ENCODE measurements at regions not wholly inside any gene's neighbourhood (a gene's known extent, or its start where the extent isn't known, plus 50 kb on each side); places are given as distances from the start of the nearest gene placed in this dataset.

DNA sequence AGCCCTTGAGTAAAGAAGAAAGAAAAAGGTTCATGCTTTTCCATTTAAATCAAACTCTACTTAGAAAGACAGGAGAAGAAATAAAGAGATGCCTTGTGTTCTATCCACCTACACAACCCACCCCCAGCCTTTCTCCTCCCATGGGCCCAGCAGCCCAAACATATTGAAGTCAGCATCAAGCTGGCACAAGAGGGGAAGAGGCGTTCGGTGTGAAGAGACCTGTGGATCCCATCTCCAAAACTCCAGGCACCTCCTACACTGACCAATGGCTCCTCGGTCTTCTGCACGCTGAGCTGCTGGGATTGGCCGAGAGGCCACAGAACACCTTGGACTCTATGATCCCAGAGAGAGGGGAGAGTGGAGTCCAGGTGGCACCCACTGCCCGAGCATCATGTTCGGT, 66.0 kb upstream of the CELF2 start:
- H2AFZ ChIP-seq (ENCODE audit: control insufficient read depth, low read length), result no peak overlapping the region
- H3K4me1 ChIP-seq (ENCODE audit: control insufficient read depth, extremely low read depth, insufficient read depth, low read length), result no peaks in the 10 kb centered on the region
- TF ChIP-seq EZH2 (IDR thresholded peaks at IDR 0.05; ENCODE audit: low read length), result no peak
- TF ChIP-seq, protein P1, sequence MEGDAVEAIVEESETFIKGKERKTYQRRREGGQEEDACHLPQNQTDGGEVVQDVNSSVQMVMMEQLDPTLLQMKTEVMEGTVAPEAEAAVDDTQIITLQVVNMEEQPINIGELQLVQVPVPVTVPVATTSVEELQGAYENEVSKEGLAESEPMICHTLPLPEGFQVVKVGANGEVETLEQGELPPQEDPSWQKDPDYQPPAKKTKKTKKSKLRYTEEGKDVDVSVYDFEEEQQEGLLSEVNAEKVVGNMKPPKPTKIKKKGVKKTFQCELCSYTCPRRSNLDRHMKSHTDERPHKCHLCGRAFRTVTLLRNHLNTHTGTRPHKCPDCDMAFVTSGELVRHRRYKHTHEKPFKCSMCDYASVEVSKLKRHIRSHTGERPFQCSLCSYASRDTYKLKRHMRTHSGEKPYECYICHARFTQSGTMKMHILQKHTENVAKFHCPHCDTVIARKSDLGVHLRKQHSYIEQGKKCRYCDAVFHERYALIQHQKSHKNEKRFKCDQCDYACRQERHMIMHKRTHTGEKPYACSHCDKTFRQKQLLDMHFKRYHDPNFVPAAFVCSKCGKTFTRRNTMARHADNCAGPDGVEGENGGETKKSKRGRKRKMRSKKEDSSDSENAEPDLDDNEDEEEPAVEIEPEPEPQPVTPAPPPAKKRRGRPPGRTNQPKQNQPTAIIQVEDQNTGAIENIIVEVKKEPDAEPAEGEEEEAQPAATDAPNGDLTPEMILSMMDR (optimal IDR thresholded peaks at IDR 0.05 in 1 of 3, IDR thresholded peaks at IDR 0.05 in 1 of 3, conservative IDR thresholded peaks at IDR 0.05 in 1 of 3; ENCODE audit: extremely low read depth in 1 of 3, insufficient read depth in 2 of 3, low read length in 3 of 3), result no peak
- H3K79me2 ChIP-seq (ENCODE audit: control insufficient read depth, insufficient read depth, low read length), result no peaks in the 10 kb centered on the region
- no peak overlapping the region for H3K9ac ChIP-seq (ENCODE audit: control insufficient read depth, extremely low read depth, insufficient read depth, low read length)
- DNase-seq (ENCODE audit: low read depth, low spot score) (no peak), FAIRE-seq (no peak)
- H3K36me3 ChIP-seq (ENCODE audit: control insufficient read depth in 2 of 2, extremely low read depth in 1 of 2, insufficient read depth in 2 of 2, low read length in 2 of 2), result no peaks in the 10 kb centered on the region
- H3K4me3 ChIP-seq (ENCODE audit: control insufficient read depth in 2 of 3, extremely low read depth in 1 of 3, insufficient read depth in 2 of 3, low read depth in 1 of 3, low read length in 3 of 3), result no peak overlapping the region
- H3K4me2 ChIP-seq (ENCODE audit: control insufficient read depth, extremely low read depth, insufficient read depth, low read depth, low read length), result no peak overlapping the region
- H3K27me3 ChIP-seq (ENCODE audit: control insufficient read depth, extremely low read depth, insufficient read depth, low read length), result no peaks in the 10 kb centered on the region
- no peaks in the 10 kb centered on the region for H4K20me1 ChIP-seq (ENCODE audit: control insufficient read depth, extremely low read depth, insufficient read depth, low read length)
- dilution Hi-C loops (cut with MboI; ENCODE audit: extremely low pct_ligation_motif_present, low sequenced_read_pairs), result no loop called here
- no peaks in the 10 kb centered on the region for H3K9me3 ChIP-seq (ENCODE audit: control insufficient read depth, low read depth, low read length)
- no peaks in the 10 kb centered on the region for H3K9me1 ChIP-seq (ENCODE audit: control insufficient read depth, extremely low read depth, insufficient read depth, low read length)
- no peak overlapping the region for H3K27ac ChIP-seq (ENCODE audit: control insufficient read depth, insufficient read depth, low read length)

DNA sequence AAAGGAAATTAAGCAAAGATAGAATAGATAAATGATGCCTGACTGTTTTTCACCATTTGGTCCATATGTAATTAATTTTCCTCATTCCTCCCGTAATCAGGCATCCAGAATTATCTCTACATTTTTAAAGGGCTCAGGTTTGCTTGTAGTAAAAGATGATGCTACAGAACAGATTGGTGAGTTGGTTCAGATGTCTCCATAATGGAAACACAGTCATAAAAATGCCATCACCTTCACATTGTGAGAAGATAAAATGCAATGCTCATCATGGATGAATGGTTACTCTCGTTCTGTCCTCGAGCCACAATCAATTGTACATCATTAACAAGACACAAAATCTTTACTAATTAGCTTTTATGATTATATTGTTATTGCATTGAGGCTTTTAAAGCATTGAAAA, 64.9 kb upstream of the CELF2 start:
- no peak for FAIRE-seq
- no peak overlapping the region for H3K9ac ChIP-seq (ENCODE audit: control insufficient read depth, extremely low read depth, insufficient read depth, low read length)

More for the DNA sequence above, 64.9 kb upstream of the CELF2 start:
- H3K9me1 ChIP-seq (ENCODE audit: control insufficient read depth, extremely low read depth, insufficient read depth, low read length), result no peaks in the 10 kb centered on the region
- no peaks in the 10 kb centered on the region for H3K36me3 ChIP-seq (ENCODE audit: control insufficient read depth in 2 of 2, extremely low read depth in 1 of 2, insufficient read depth in 2 of 2, low read length in 2 of 2)
- no peaks in the 10 kb centered on the region for H4K20me1 ChIP-seq (ENCODE audit: control insufficient read depth, extremely low read depth, insufficient read depth, low read length)
- H3K27ac ChIP-seq (ENCODE audit: control insufficient read depth, insufficient read depth, low read length), result no peak overlapping the region
- H3K4me1 ChIP-seq (ENCODE audit: control insufficient read depth, extremely low read depth, insufficient read depth, low read length), result no peaks in the 10 kb centered on the region
- no peaks in the 10 kb centered on the region for H3K9me3 ChIP-seq (ENCODE audit: control insufficient read depth, low read depth, low read length)
- no peak overlapping the region for H3K4me2 ChIP-seq (ENCODE audit: control insufficient read depth, extremely low read depth, insufficient read depth, low read depth, low read length)
- no peaks in the 10 kb centered on the region for H3K79me2 ChIP-seq (ENCODE audit: control insufficient read depth, insufficient read depth, low read length)
- no peaks in the 10 kb centered on the region for H3K27me3 ChIP-seq (ENCODE audit: control insufficient read depth, extremely low read depth, insufficient read depth, low read length)
- H3K4me3 ChIP-seq (ENCODE audit: control insufficient read depth in 2 of 3, extremely low read depth in 1 of 3, insufficient read depth in 2 of 3, low read depth in 1 of 3, low read length in 3 of 3), result no peak overlapping the region
- no peak for TF ChIP-seq EZH2 (IDR thresholded peaks at IDR 0.05; ENCODE audit: low read length)
- TF ChIP-seq, protein P1 (optimal IDR thresholded peaks at IDR 0.05 in 1 of 3, IDR thresholded peaks at IDR 0.05 in 1 of 3, conservative IDR thresholded peaks at IDR 0.05 in 1 of 3; ENCODE audit: extremely low read depth in 1 of 3, insufficient read depth in 2 of 3, low read length in 3 of 3), result no peak
- no peak for DNase-seq (ENCODE audit: low read depth, low spot score)
- no peak overlapping the region for H2AFZ ChIP-seq (ENCODE audit: control insufficient read depth, low read length)
- dilution Hi-C loops (cut with MboI; ENCODE audit: extremely low pct_ligation_motif_present, low sequenced_read_pairs), result no loop called here
